Motor neuron (in vitro differentiated cells): ENCODE measurements at regions not wholly inside any gene's neighbourhood (a gene's known extent, or its start where the extent isn't known, plus 50 kb on each side); places are given as distances from the start of the nearest gene placed in this dataset.

Source experiments
- ATAC-seq, 8 experiments: fragments of 200-7000 bp; cut with Tn5 transposase; replicated peaks in 6 of 8; 2 replicates each; pipeline ENCODE4 v1.8.0; 2021; ENCODE audit warnings: mild to moderate bottlenecking in 8 of 8, moderate library complexity in 8 of 8
- H3K27ac ChIP-seq, 2 donors: fragments of 250-450 bp; sonication (Bioruptor Pico); 2 replicates each; pipeline ENCODE4 v1.9.0; 2021; ENCODE audit warnings: antibody characterized with exemption in 2 of 2, mild to moderate bottlenecking in 2 of 2, moderate library complexity in 1 of 2
- H3K4me1 ChIP-seq, 2 donors: fragments of 250-450 bp; sonication (Bioruptor Pico); replicated peaks in 1 of 2; 2 replicates each; pipeline ENCODE4 v1.6.1; 2021; ENCODE audit warnings: antibody characterized with exemption in 2 of 2, mild to moderate bottlenecking in 2 of 2, moderate library complexity in 1 of 2
- H3K4me3 ChIP-seq, 5 donors: fragments of 250-450 bp; sonication (Bioruptor Pico); 2 replicates each; pipeline ENCODE4 v1.9.0; 2021; ENCODE audit warnings: antibody characterized with exemption in 5 of 5, mild to moderate bottlenecking in 5 of 5, moderate library complexity in 4 of 5
- WGBS, 10 experiments: fragments of 450-650 bp; shearing (Covaris generic); methylation state at CpG; one replicate each; pipeline ENCODE4 v1.0.0; 2022; 5-methylcytosine and 5-hydroxymethylcytosine counted together
- in situ Hi-C, 9 experiments: fragments of 400-800 bp; cut with MboI; loops; one replicate each; pipeline ENCODE4 v1.15.0; 2021; ENCODE audit warnings: low sequenced_read_pairs in 9 of 9, low pct_unique_long_range_greater_than_20kb in 2 of 9; ENCODE audit not compliant: unreplicated experiment in 9 of 9

DNA sequence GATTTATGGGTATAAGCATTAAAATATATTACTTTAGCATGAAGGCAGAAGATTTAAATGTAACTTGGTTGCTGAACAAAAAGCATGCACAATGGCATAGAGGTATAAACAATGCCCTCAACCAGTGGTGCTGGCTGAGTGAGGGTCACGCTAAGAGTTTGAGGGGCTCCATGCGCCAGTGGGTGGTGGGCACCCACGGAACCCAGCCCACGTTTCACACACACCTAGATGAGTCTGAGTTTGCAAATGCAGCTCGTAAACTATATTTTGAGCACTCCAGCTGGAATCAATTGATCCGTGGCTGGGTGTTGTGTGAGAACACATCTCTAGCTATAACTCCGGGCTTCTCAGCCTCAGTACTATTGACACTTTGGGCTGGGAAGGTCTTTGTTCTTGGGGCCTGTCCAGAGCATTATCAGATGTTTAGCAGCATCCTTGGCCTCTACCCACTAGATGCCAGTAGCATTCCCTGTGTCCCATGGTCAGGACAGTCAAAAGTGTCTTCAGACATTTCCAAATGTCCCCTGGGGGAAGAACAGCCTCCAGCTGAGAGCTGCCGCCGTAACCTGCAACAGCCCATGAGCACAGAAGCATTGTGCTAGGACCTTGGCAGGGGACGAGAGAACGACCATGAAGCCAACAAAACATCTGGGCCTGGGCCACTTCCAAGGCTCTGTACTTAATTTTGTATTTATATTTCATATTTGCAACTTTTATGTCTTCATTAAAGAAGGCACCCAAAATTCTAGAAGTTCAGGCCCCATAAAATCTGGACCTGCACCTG, 108.1 kb upstream of the SOX1 start:
- peaks cover 8 to 18% of the 10 kb centered on the region in 2 donors for H3K4me1 ChIP-seq
- ATAC-seq, result no peak
- 4 to 96% (median 82%) methylated on average over 2 to 11 of the region's 11 CpGs; no CpG with 5 or more reads in 1 of the 10 experiments for WGBS, 10 experiments
- no peak overlapping the region for H3K4me3 ChIP-seq
- no peak overlapping the region for H3K27ac ChIP-seq
- in situ Hi-C loops, result no loop called here

DNA sequence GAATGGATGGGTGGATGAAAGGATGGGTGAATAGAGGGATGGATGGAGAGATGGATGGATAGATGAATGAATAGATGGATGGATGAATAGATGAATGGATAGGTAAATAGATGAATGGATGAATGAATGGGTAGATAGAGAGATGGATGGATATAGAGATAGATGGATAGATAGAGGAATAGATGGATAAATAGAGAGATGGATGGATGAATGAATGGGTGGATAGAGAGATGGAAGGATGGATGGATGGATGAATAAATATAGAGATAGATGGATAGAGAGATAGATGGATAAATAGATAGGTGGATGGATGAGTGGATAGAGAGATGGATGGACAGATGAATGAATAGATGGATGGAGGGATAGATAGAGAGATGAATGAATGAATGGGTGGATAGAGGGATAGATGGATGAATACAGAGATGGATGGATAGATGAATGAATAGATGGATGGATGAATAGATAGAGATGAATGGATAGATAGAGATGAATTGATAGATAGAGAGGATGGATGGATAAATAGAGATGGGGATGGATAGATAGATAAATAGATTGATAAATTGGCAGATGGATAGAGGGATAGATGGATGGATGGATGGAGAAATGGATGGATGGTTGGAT, 106.7 kb upstream of the SOX1 start:
- Histone ChIP-seq H3K27ac (no peak overlapping the region), H3K4me3 (no peak overlapping the region), H3K4me1 (peaks cover 7 to 11% of the 10 kb centered on the region in 2 donors)
- in situ Hi-C loops, result no loop called here
- ATAC-seq, result no peak

DNA sequence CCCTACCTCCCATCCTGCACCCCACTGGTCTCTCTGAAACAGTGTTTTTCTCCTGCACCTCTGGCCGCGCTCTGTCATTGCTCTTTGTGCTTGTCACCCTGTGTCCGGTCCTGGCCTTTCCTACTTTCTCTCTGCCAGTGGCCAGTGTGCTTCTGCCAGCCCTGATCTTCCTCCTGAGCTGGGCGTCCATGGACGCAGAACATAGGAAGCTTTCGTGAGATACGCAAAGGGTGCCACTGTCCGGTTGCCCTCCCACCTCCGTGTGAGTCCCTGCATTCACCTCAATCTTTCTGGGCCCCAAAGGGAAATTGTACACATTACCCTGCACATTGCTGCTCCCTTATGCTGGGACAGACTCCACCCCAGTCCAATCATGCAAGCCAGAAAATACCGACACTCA, 105.7 kb upstream of the SOX1 start:
- WGBS, 10 experiments, result 5 to 100% (median 83%) methylated on average over 1 to 10 of the region's 10 CpGs; no CpG with 5 or more reads in 4 of the 10 experiments
- no peak overlapping the region for H3K4me3 ChIP-seq
- ATAC-seq, result no peak
- in situ Hi-C loops, result no loop called here
- no peak overlapping the region for H3K27ac ChIP-seq
- H3K4me1 ChIP-seq, result peaks cover 0 to 3% of the 10 kb centered on the region in 2 donors

DNA sequence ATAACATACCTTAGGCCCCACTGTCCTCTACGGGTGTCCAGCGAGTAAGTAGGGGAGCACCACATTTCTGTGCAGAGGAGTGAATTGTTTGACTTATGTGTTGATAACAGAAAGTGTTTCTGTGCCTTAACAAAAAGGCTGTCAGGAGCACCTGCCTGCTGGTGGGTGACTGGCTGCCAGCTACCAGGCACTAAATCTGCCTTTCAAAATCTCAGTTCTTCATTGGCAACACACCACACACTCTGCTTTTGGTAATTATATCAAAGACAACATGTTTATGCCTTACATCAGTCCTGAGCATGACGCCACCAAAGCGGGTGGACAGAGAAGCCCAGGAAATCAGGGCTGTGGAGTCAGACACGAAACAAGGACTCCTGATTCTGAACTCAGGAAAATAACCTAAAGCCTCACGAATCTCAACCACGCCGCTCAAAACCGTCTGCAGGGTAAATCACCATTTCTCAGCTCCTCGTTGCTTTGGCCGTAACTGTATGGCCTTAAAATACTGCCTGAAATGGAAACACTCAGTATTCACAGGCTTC, 105.2 kb upstream of the SOX1 start:
- Histone ChIP-seq H3K4me1 (no peaks in the 10 kb centered on the region), H3K4me3 (no peak overlapping the region), H3K27ac (no peak overlapping the region)
- 10 to 93% (median 86%) methylated on average over 1 to 11 of the region's 11 CpGs; no CpG with 5 or more reads in 1 of the 10 experiments for WGBS, 10 experiments
- ATAC-seq, result no peak
- in situ Hi-C loops, result no loop called here

DNA sequence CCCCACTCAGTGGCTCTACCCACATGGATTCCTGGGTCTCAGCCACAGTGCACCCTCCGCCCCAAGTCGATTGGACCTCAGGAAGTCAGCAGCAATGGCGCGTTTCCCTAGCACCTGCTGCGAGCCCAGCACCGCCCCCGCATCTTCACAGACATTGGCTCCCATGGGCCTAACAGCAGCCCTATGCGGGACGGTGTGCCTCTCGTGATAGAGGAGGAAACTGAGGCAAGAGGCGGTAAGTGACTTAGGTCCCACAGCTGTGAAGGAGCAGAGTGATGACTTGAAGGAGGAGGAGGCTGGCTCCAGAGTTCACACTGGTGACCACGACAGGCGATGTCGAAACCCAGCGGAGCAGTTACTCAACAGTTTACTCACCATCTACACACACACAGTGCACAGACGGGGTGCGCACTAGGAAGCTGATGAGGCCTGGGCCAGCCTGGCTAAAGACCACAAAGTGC, 104.5 kb upstream of the SOX1 start:
- in situ Hi-C loops, result no loop called here
- no peak for ATAC-seq
- Histone ChIP-seq H3K27ac (no peak overlapping the region), H3K4me1 (peaks cover 0 to 4% of the 10 kb centered on the region in 2 donors), H3K4me3 (no peak overlapping the region)
- 50 to 100% (median 89%) methylated on average over 2 to 11 of the region's 17 CpGs; no CpG with 5 or more reads in 3 of the 10 experiments for WGBS, 10 experiments

DNA sequence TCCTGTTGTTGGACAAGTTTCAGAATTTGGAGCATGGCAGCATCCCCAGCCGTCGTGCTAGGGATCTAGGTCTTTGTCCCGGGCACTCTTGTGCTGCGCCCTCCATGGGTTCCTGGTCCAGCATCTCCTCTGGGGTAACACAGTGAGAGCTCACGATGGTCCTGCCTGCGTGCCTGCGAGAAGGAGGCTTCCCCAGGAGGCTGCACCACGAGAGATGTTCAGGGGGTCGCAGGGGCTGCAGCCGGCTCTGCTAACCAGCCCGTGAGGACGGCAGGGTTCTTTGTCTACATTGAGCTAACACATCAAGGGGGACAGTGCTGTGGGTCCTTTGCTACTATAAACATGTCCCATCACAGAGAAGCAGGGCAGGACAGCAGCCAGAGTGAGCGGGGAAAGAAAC, 103.9 kb upstream of the SOX1 start:
- 30 to 74% (median 70%) methylated on average over 2 to 5 of the region's 13 CpGs; no CpG with 5 or more reads in 7 of the 10 experiments for whole genome bisulfite sequencing, 10 experiments
- Histone ChIP-seq H3K4me3 (no peak overlapping the region), H3K4me1 (peaks cover 0 to 4% of the 10 kb centered on the region in 2 donors), H3K27ac (no peak overlapping the region)
- ATAC-seq, result no peak
- in situ Hi-C loops, result no loop called here

DNA sequence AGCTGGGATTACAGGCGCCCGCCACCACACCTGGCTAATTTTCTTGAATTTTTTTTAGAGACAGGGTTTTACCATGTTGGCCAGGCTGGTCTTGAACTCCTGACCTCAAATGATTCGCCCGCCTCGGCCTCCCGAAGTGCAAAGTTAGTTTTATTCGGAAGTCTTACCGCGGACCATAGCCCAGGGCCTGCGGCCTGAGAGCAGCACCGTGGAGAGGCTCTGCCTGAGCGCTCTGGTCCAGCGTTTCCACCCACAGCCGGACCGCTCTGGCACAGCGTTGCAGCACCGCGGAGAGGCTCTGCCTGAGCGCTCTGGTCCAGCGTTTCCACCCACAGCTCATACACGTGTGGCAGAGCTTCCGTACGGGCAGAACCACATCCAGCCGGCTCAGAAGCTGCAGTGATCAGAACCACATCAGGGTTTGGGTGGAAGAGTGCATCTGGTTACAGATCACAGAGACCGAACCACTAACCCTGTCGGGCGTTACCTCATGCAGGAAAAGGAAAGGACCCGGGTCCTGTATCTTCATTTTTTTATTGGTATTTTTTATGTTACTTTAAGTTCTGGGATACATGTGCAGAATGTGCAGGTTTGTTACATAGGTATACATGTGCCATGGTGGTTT, 102.4 kb upstream of the SOX1 start:
- no peak for ATAC-seq
- H3K27ac ChIP-seq, result no peak overlapping the region
- in situ Hi-C loops, result no loop called here
- H3K4me1 ChIP-seq, result peaks cover 0 to 4% of the 10 kb centered on the region in 2 donors
- 44 to 100% (median 94%) methylated on average over 1 to 23 of the region's 28 CpGs for WGBS, 10 experiments
- no peak overlapping the region for H3K4me3 ChIP-seq

DNA sequence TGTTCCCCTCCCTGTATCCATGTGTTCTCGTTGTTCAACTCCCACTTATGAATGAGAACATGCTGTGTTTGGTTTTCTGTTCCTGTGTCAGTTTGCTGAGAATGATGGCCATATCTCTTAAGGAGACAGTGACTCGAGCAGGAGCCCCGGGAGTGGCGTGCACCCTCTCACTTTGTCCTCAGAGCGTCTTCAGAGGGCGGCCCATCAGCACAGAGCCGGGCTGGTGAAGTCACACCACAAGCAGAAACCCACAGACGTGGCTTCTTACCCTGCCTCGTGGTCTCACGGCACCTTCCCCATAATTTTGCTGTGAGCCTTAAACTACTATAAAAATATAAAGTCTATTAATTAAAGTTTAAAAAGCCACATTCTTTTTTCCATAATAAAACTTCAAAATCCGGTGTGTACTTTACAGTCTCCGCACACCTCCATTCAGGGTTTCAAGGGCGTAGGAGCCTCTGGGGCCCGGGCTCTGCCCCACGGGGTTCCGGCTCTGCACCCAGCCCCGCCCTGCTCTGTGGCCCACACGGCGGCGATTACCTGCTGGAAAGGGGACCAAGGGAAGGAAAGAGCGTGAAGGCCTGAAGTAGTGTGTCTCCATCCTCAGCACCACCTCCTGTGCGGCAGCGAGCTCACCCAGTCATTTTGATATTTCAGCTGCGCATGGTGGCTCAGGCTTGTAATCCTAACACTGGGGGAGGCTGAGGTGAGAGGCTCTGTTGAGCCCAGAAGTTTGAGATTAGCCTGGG, 101.3 kb upstream of the SOX1 start:
- no peak overlapping the region for H3K4me3 ChIP-seq
- no peak for ATAC-seq
- in situ Hi-C loops, result no loop called here
- peaks cover 0 to 4% of the 10 kb centered on the region in 2 donors for H3K4me1 ChIP-seq
- no peak overlapping the region for H3K27ac ChIP-seq
- 38 to 95% (median 91%) methylated on average over 1 to 18 of the region's 24 CpGs; no CpG with 5 or more reads in 3 of the 10 experiments for WGBS, 10 experiments

DNA sequence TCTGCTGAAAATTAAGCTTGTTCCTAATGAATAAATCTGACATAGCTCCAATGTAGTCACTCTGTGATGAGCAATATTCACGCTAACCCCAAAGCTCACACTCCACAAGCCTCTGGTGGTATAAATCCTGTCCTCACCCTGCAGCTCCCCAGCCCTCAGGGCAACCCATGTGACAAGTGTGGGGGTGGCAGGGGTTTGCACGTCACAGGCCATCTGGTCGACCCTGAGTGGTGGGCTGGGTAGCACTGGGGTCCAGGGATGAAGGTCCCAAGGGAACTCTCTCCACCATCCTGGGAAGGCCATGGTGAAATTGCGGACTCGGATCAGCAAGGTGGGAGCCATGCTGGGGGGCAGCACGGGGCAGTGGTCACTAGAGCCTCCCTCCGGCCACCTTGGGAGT, 100.0 kb upstream of the SOX1 start:
- peaks cover 4 to 12% of the 10 kb centered on the region in 2 donors for H3K4me1 ChIP-seq
- no peak overlapping the region for H3K27ac ChIP-seq
- H3K4me3 ChIP-seq, result no peak overlapping the region
- ATAC-seq, result peak in 4 of 8 experiments; percentile 33 to 78 (median 34)
- in situ Hi-C loops, result no loop called here
- whole genome bisulfite sequencing, 10 experiments, result 18 to 100% (median 65%) methylated on average over 1 to 4 of the region's 7 CpGs; no CpG with 5 or more reads in 3 of the 10 experiments

DNA sequence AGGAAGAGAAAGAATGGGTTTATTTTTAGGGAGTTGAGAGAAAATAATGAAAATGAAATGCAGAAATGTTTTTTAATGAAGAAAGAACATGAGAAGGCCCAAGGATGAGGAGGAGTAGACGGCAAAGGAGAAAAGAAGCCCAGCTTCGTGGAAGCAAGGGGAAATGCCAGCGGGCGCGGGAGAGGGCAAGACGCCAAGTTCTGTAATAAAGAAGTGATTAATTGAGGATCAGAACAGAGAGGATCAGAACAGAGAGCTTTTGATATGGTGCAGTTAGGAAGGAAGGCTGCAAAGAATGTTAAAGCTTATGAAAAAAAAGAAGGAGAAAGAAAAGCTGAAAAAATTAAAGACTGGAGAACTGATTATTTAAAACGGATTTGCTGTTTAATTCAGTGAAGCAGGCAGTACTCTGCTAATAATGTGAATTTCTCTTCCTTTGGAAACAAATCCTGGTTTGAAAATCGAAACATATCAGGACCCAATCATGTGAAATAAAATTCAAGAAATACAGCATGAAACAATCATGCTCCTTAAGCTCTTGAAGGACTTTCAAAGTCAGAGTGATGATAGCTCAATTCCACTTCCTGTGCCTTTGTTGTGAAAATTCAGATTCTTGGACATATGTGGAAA, 99.3 kb upstream of the SOX1 start:
- in situ Hi-C loops, result no loop called here
- no peak for ATAC-seq

DNA sequence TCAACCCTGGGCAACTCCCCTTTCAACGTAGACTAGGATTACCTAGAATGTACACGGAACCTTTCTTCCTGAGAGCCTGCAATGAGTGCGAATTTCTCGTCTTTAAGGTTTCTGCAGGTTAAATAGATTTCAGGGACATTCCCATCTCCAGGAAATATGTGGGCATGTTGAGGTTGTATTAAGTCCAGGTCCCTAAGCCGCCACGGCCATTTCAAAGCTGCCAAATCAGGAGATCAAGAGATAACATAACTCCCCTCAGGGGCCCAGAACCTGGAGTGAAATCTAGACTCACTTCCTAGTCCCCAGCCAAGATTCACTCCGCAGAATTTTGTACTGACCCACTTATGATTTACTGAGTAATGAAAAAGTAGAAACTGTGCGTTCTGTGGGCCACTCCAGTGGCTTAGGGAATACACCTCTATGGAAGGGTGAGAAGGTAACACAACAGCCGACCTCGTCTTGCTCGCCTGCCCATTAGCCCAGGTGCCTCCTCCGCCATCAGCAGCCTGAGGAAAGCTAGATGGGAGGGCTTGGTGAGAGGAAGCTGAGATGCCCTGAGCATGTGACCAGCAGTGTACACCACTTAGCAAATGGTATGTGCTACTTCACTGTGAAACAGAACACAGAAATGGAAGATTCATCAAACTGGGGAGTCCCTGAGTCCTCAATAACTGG, 98.5 kb upstream of the SOX1 start:
- in situ Hi-C loops, result no loop called here
- H3K4me3 ChIP-seq, result no peak overlapping the region
- no peak for ATAC-seq
- peaks cover 17 to 27% of the 10 kb centered on the region in 2 donors for H3K4me1 ChIP-seq
- 0 to 100% (median 89%) methylated on average over 1 to 6 of the region's 12 CpGs; no CpG with 5 or more reads in 2 of the 10 experiments for WGBS, 10 experiments
- H3K27ac ChIP-seq, result no peak overlapping the region

More for the DNA sequence above, 99.3 kb upstream of the SOX1 start:
- WGBS, 10 experiments, result 6 to 97% (median 77%) methylated on average over 2 to 8 of the region's 8 CpGs
- no peak overlapping the region for H3K4me3 ChIP-seq
- peaks cover 10 to 19% of the 10 kb centered on the region in 2 donors for H3K4me1 ChIP-seq
- H3K27ac ChIP-seq, result no peak overlapping the region
